K562 (cell line): ENCODE measurements at regions not wholly inside any gene's neighbourhood (a gene's known extent, or its start where the extent isn't known, plus 50 kb on each side); places are given as distances from the start of the nearest gene placed in this dataset.

ENCODE experiments used
- ATAC-seq: fragments of 200-7000 bp; cut with Tn5 transposase; 3 replicates; pipeline ENCODE4 v1.9.1; 2020; ENCODE audit warnings: moderate library complexity
- BruUV-seq: library from RNA; stranded (reverse); fragments of 400-500 nt; replicated peaks from 2 replicates; lab custom pipeline; 2021; lab: Mats Ljungman, UMichigan
- CTCF ChIA-PET: fragments of 300-600 bp; formaldehyde crosslinking; extraction: SDS; loops from one replicate; lab custom pipeline; 2021; ENCODE audit warnings: low intra/inter-chr PET ratio; lab: Yijun Ruan, JAX
- POLR2A ChIA-PET: fragments of 300-600, 350-650 bp; sonication (Branson Sonifier 250); formaldehyde crosslinking; extraction: SDS; loops from one replicate; lab custom pipeline; 2021; ENCODE audit warnings: antibody characterized with exemption, inconsistent platforms; lab: Yijun Ruan, JAX
- DNase-seq, 4 experiments: peaks; one replicate each; pipeline versions ENCODE4 v3.0.0 to v3.0.0-alpha.2; 2011 to 2018; ENCODE audit warnings: low spot score in 3 of 4, mixed read lengths in 3 of 4; ENCODE audit errors: extremely low read depth in 1 of 4
- FAIRE-seq: peaks from 2 replicates; lab custom pipeline; 2011; peaks lifted over from hg19 to GRCh38; lab: Jason Lieb, UNC
- H2AFZ ChIP-seq: 2 replicates; pipeline ENCODE4 v1.6.0; 2011; ENCODE audit warnings: low read depth, low read length, control low read depth, inconsistent platforms
- H3K27ac ChIP-seq: fragments of 200-600 bp; 3 replicates; pipeline ENCODE4 v1.8.0; 2011; ENCODE audit warnings: low read depth, mild to moderate bottlenecking, control low read depth, inconsistent platforms, low read length, moderate library complexity, mixed read lengths; ENCODE audit errors: extremely low read depth
- H3K27me3 ChIP-seq, 2 experiments: fragments of 300-600 bp in 1 of 2; 2 replicates in 1 of 2; 3 replicates in 1 of 2; pipeline versions ENCODE4 v1.6.0 to v1.8.0; 2011; ENCODE audit warnings: inconsistent platforms in 2 of 2, low read length in 2 of 2, mild to moderate bottlenecking in 1 of 2, mixed read lengths in 1 of 2, moderate library complexity in 1 of 2; ENCODE audit not compliant: control insufficient read depth in 2 of 2, insufficient read depth in 2 of 2
- H3K36me3 ChIP-seq: fragments of 300-600 bp; 3 replicates; pipeline ENCODE4 v1.8.0; 2011; ENCODE audit warnings: mild to moderate bottlenecking, low read length, inconsistent platforms; ENCODE audit not compliant: control insufficient read depth, insufficient read depth
- H3K4me1 ChIP-seq, 2 experiments: fragments of 200-600 bp in 1 of 2; replicated peaks in 1 of 2; 2 replicates in 1 of 2; 3 replicates in 1 of 2; pipeline versions ENCODE4 v1.5.1 to v1.8.0; 2011; ENCODE audit warnings: inconsistent platforms in 2 of 2, low read length in 2 of 2, mild to moderate bottlenecking in 1 of 2, mixed read lengths in 1 of 2, moderate library complexity in 1 of 2; ENCODE audit not compliant: control insufficient read depth in 2 of 2, insufficient read depth in 2 of 2
- H3K4me2 ChIP-seq: 2 replicates; pipeline ENCODE4 v1.6.1; 2011; ENCODE audit warnings: low read length, control low read depth, inconsistent platforms, mixed read lengths; ENCODE audit not compliant: insufficient read depth
- H3K4me3 ChIP-seq: fragments of 200-600 bp; sonication (generic), shearing (Covaris generic); 2 replicates; pipeline ENCODE4 v1.5.1; 2016; ENCODE audit warnings: control low read depth, inconsistent platforms
- H3K79me2 ChIP-seq: fragments of 200-600 bp; 3 replicates; pipeline ENCODE4 v1.8.0; 2011; ENCODE audit warnings: low read length, inconsistent platforms; ENCODE audit not compliant: control insufficient read depth, insufficient read depth
- H3K9ac ChIP-seq, 2 experiments: 2 replicates each; pipeline versions ENCODE4 v1.6.0 to v1.6.1; 2011; ENCODE audit warnings: low read depth in 2 of 2, low read length in 2 of 2, control low read depth in 1 of 2, inconsistent platforms in 1 of 2, mild to moderate bottlenecking in 1 of 2, mixed read lengths in 1 of 2; ENCODE audit not compliant: insufficient read depth in 1 of 2
- H3K9me1 ChIP-seq: one replicate; pipeline ENCODE4 v1.6.0; 2011; ENCODE audit warnings: inconsistent platforms, mild to moderate bottlenecking, low read length, moderate library complexity; ENCODE audit not compliant: control insufficient read depth, insufficient read depth
- H3K9me3 ChIP-seq: replicated peaks from 2 replicates; pipeline ENCODE4 v1.5.1; 2011; ENCODE audit warnings: low read depth, low read length, inconsistent platforms; ENCODE audit not compliant: control insufficient read depth, insufficient read depth
- H4K20me1 ChIP-seq: replicated peaks from 2 replicates; pipeline ENCODE4 v1.6.1; 2011; ENCODE audit warnings: low read length, inconsistent platforms, mixed read lengths; ENCODE audit not compliant: control insufficient read depth, insufficient read depth
- CBX8 ChIP-seq: fragments of 200-600 bp; sonication (generic); IDR thresholded peaks from 2 replicates; pipeline ENCODE4 v1.6.1; 2012; ENCODE audit warnings: borderline replicate concordance, mixed run types, low read depth, mild to moderate bottlenecking, moderate library complexity, mixed read lengths, low read length, control low read depth, inconsistent platforms; ENCODE audit not compliant: poor library complexity, severe bottlenecking; ENCODE audit errors: extremely low read depth
- ELF1 ChIP-seq: fragments of 200-800 bp; sonication (Bioruptor generic); IDR thresholded peaks from 2 replicates; pipeline ENCODE4 v1.6.1; 2016; ENCODE audit warnings: missing genetic modification characterization, missing compliant biosample characterization
- ETV1 ChIP-seq: fragments of 450-650 bp; conservative IDR thresholded peaks from 2 replicates; pipeline ENCODE4 v1.6.1; 2016; ENCODE audit warnings: missing genetic modification characterization, control low read depth, low read depth, missing compliant biosample characterization
- FOXP1 ChIP-seq: sonication (generic); formaldehyde crosslinking; IDR thresholded peaks from 2 replicates; pipeline ENCODE4 v1.8.0; 2022; ENCODE audit warnings: mild to moderate bottlenecking, missing genetic modification reagents
- HOXB6 ChIP-seq: fragments of 250-450 bp; sonication (Bioruptor Pico); IDR thresholded peaks from 2 replicates; pipeline ENCODE4 v1.5.1; 2022; ENCODE audit warnings: mild to moderate bottlenecking, borderline replicate concordance
- KDM4B ChIP-seq, 2 experiments: fragments of 450-650 bp in 1 of 2; sonication (generic) in 1 of 2; IDR thresholded peaks; 2 replicates each; pipeline ENCODE4 v1.6.1; 2016 to 2017; ENCODE audit warnings: borderline replicate concordance in 2 of 2, antibody characterized with exemption in 1 of 2, low read depth in 1 of 2, mild to moderate bottlenecking in 1 of 2
- NUFIP1 ChIP-seq: fragments of 450-650 bp; IDR thresholded peaks from 2 replicates; pipeline ENCODE4 v1.6.1; 2018; ENCODE audit not compliant: partially characterized antibody
- PTBP1 ChIP-seq: fragments of 200-400 bp; formaldehyde crosslinking; IDR thresholded peaks from 2 replicates; pipeline ENCODE4 v1.6.1; 2017; ENCODE audit warnings: low read depth, low read length
- ZFP1 ChIP-seq: fragments of 450-650 bp; formaldehyde crosslinking; IDR thresholded peaks from 2 replicates; pipeline ENCODE4 v1.4.0; 2020; ENCODE audit warnings: mild to moderate bottlenecking, mixed read lengths
- ZNF347 ChIP-seq: fragments of 450-650 bp; formaldehyde crosslinking; IDR thresholded peaks from 2 replicates; pipeline ENCODE4 v1.4.0; 2020; ENCODE audit warnings: low read depth, mild to moderate bottlenecking, moderate library complexity
- ZNF696 ChIP-seq: fragments of 250-450 bp; sonication (Bioruptor Pico); conservative IDR thresholded peaks from 2 replicates; pipeline ENCODE4 v1.4.0; 2020; ENCODE audit warnings: mild to moderate bottlenecking, moderate library complexity
- WGBS: fragments of 100-300 bp; shearing (Covaris generic); methylation state at CpG from one replicate; pipeline ENCODE4 v1.1.6; 2016; ENCODE audit warnings: low coverage, mixed read lengths; ENCODE audit not compliant: insufficient coverage; ENCODE audit errors: missing lambda C conversion rate; 5-methylcytosine and 5-hydroxymethylcytosine counted together
- in situ Hi-C: fragments of 300-500 bp; cut with MboI; formaldehyde crosslinking; loops from 4 replicates; pipeline ENCODE4 v1.15.0; 2018; ENCODE audit warnings: inconsistent platforms, mixed read lengths
- intact Hi-C: fragments of 100-400 bp; cut with micrococcal nuclease; formaldehyde crosslinking; loops from 2 replicates; pipeline ENCODE4 v1.14.2; 2022
- TF ChIP-seq, protein P1 (sequence below): sonication (generic); formaldehyde crosslinking; IDR thresholded peaks from 2 replicates; pipeline ENCODE4 v1.8.1; 2022; ENCODE audit warnings: missing genetic modification reagents
- TF ChIP-seq, protein P2 (sequence below): sonication (generic); formaldehyde crosslinking; IDR thresholded peaks from 2 replicates; pipeline ENCODE4 v1.8.0; 2022; ENCODE audit warnings: mild to moderate bottlenecking, low read depth, missing genetic modification reagents
- TF ChIP-seq, protein P3 (sequence below), 2 experiments: fragments of 450-650 bp; IDR thresholded peaks; 2 replicates each; pipeline ENCODE4 v1.6.1; 2016

DNA sequence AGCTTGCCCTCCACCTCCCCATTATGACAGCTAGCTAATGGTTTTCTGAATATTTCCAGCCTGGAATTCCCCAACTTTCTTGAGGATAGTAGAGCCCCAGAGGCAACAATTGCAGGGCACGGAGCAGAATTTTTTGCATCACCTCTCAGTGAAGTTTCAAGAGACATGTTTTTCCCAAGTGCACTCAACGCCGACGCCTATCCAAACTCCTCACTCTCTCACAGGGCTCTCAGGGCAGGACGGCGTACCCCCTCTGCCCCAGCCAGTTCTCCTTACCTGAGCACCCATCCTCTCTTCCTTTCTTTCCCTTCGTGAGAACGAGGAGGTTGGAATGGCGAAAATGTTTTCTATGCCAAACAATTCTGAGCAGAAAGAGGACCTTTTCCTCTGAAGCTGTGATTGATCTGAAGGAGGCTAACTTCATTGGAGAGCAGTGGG, 83.1 kb upstream of the FOXQ1 start:
- Histone ChIP-seq H2AFZ (no peak overlapping the region), H3K27me3 (peaks cover 17 to 51% of the 10 kb centered on the region in 2 experiments; a peak in 4 of 5 replicates), H3K79me2 (no peaks in the 10 kb centered on the region), H3K9me1 (no peaks in the 10 kb centered on the region), H3K4me1 (no peaks in the 10 kb centered on the region), H3K9ac (no peak overlapping the region), H3K4me3 (no peak overlapping the region), H3K36me3 (no peaks in the 10 kb centered on the region), H3K27ac (no peak overlapping the region), H4K20me1 (0 out of 2 replicates have a peak, but pooled peaks cover 3% of the 10 kb centered on the region), H3K4me2 (no peak overlapping the region), H3K9me3 (no peaks in the 10 kb centered on the region)
- FAIRE-seq (no peak), DNase-seq (no peak), ATAC-seq (no peak)
- 0% methylated on average over 9 of the region's 9 CpGs for WGBS
- no peak for TF ChIP-seq ZNF347 (CRISPR knock-in tag)
- no peak for TF ChIP-seq ETV1 (tag)
- TF ChIP-seq CBX8, result no peak
- TF ChIP-seq NUFIP1, result no peak
- TF ChIP-seq ZFP1 (CRISPR knock-in tag), result no peak
- TF ChIP-seq, protein P1, sequence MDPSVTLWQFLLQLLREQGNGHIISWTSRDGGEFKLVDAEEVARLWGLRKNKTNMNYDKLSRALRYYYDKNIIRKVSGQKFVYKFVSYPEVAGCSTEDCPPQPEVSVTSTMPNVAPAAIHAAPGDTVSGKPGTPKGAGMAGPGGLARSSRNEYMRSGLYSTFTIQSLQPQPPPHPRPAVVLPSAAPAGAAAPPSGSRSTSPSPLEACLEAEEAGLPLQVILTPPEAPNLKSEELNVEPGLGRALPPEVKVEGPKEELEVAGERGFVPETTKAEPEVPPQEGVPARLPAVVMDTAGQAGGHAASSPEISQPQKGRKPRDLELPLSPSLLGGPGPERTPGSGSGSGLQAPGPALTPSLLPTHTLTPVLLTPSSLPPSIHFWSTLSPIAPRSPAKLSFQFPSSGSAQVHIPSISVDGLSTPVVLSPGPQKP (CRISPR knock-in tag), result no peak
- TF ChIP-seq, protein P2, sequence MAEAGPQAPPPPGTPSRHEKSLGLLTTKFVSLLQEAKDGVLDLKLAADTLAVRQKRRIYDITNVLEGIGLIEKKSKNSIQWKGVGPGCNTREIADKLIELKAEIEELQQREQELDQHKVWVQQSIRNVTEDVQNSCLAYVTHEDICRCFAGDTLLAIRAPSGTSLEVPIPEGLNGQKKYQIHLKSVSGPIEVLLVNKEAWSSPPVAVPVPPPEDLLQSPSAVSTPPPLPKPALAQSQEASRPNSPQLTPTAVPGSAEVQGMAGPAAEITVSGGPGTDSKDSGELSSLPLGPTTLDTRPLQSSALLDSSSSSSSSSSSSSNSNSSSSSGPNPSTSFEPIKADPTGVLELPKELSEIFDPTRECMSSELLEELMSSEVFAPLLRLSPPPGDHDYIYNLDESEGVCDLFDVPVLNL (CRISPR knock-in tag), result no peak
- TF ChIP-seq KDM4B (IDR thresholded peaks at IDR 0.05; ENCODE audit: borderline replicate concordance in 2 of 2, low read depth in 1 of 2), result no peak
- TF ChIP-seq, protein P3, sequence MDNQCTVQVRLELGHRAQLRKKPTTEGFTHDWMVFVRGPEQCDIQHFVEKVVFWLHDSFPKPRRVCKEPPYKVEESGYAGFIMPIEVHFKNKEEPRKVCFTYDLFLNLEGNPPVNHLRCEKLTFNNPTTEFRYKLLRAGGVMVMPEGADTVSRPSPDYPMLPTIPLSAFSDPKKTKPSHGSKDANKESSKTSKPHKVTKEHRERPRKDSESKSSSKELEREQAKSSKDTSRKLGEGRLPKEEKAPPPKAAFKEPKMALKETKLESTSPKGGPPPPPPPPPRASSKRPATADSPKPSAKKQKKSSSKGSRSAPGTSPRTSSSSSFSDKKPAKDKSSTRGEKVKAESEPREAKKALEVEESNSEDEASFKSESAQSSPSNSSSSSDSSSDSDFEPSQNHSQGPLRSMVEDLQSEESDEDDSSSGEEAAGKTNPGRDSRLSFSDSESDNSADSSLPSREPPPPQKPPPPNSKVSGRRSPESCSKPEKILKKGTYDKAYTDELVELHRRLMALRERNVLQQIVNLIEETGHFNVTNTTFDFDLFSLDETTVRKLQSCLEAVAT (IDR thresholded peaks at IDR 0.05), result no peak
- no peak for TF ChIP-seq ELF1 (tag)
- no peak for TF ChIP-seq HOXB6 (CRISPR knock-in tag)
- no peak for TF ChIP-seq PTBP1
- no peak for TF ChIP-seq FOXP1
- TF ChIP-seq ZNF696 (CRISPR knock-in tag), result no peak
- intact Hi-C loops, result no loop called here
- BruUV-seq, result no TSS peak
- ChIA-PET CTCF (no interaction called here), POLR2A (no interaction called here)
- in situ Hi-C loops, result no loop called here
